ENCODE measurements at regions not wholly inside any gene's neighbourhood (a gene's known extent, or its start where the extent isn't known, plus 50 kb on each side); places are given as distances from the start of the nearest gene placed in this dataset.

DNA sequence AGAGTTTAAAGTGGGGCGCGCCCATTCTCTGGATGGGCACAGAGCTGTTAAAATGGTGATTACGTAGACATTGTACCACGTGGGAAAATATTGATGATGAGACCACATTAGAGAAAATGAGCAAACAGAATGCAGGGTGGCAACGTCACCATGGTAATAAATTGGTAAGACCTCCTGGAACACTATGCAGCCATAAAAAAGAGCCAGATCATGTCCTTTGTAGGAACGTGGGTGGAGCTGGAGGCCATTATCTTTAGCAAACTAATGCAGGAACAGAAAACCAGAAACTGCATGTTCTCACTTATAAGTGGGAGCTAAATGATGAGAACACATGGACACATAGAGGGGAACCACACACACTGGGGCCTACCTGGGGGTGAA is 53.5 kb upstream of the CLDN14 start:
- TF ChIP-seq EP300 (IDR thresholded peaks at IDR 0.05; ENCODE audit: borderline replicate concordance in 1 of 2, low read depth in 1 of 2, low read length in 1 of 2) (no peak), CTCF (IDR thresholded peaks at IDR 0.05) (no peak), SIN3A (IDR thresholded peaks at IDR 0.05; ENCODE audit: borderline replicate concordance, low read depth, low read length) (no peak), MAX (IDR thresholded peaks at IDR 0.05; ENCODE audit: low read depth) (no peak)
- TF ChIP-seq, protein P1, sequence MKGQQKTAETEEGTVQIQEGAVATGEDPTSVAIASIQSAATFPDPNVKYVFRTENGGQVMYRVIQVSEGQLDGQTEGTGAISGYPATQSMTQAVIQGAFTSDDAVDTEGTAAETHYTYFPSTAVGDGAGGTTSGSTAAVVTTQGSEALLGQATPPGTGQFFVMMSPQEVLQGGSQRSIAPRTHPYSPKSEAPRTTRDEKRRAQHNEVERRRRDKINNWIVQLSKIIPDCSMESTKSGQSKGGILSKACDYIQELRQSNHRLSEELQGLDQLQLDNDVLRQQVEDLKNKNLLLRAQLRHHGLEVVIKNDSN (IDR thresholded peaks at IDR 0.05; ENCODE audit: borderline replicate concordance, low read depth): no peak
